ENCODE measurements at regions not wholly inside any gene's neighbourhood (a gene's known extent, or its start where the extent isn't known, plus 50 kb on each side); places are given as distances from the start of the nearest gene placed in this dataset.

- no peak for ATAC-seq
- peaks cover 54 to 59% of the 10 kb centered on the region in 2 donors for H3K4me1 Mint-ChIP-seq
- peaks cover 0 to 2% of the 10 kb centered on the region in 2 donors for H3K9me3 Mint-ChIP-seq
- DNase-seq: no peak
- Histone ChIP-seq H3K27me3 (ENCODE audit: control insufficient read depth, insufficient read depth, low read length) (no peaks in the 10 kb centered on the region), H3K4me1 (ENCODE audit: control insufficient read depth, insufficient read depth, low read length) (peaks cover 17% of the 10 kb centered on the region), H3K36me3 (ENCODE audit: control insufficient read depth, insufficient read depth, low read length) (no peaks in the 10 kb centered on the region), H3K9me3 (ENCODE audit: control insufficient read depth, insufficient read depth, low read length) (no peaks in the 10 kb centered on the region), H3K4me3 (ENCODE audit: low read length) (no peak overlapping the region), H3K27ac (ENCODE audit: low read length) (no peak overlapping the region)
- intact Hi-C loops (cut with micrococcal nuclease): no loop called here
- H3K27me3 Mint-ChIP-seq (ENCODE audit: low read depth in 2 of 2): no peaks in the 10 kb centered on the region
- 86% methylated on average over 2 of the region's 2 CpGs for WGBS (ENCODE audit: insufficient coverage)
- H3K36me3 Mint-ChIP-seq: no peaks in the 10 kb centered on the region
- no peak overlapping the region for H3K4me3 Mint-ChIP-seq
- TF ChIP-seq, protein P1, sequence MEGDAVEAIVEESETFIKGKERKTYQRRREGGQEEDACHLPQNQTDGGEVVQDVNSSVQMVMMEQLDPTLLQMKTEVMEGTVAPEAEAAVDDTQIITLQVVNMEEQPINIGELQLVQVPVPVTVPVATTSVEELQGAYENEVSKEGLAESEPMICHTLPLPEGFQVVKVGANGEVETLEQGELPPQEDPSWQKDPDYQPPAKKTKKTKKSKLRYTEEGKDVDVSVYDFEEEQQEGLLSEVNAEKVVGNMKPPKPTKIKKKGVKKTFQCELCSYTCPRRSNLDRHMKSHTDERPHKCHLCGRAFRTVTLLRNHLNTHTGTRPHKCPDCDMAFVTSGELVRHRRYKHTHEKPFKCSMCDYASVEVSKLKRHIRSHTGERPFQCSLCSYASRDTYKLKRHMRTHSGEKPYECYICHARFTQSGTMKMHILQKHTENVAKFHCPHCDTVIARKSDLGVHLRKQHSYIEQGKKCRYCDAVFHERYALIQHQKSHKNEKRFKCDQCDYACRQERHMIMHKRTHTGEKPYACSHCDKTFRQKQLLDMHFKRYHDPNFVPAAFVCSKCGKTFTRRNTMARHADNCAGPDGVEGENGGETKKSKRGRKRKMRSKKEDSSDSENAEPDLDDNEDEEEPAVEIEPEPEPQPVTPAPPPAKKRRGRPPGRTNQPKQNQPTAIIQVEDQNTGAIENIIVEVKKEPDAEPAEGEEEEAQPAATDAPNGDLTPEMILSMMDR (IDR thresholded peaks at IDR 0.05): no peak
- no peak overlapping the region for H3K27ac Mint-ChIP-seq
Measured at GRCh38 chr3:18730491-18730890, 305.4 kb upstream of the SATB1 start.

- DNase-seq: no peak
- no peak for ATAC-seq
- no peak overlapping the region for H3K4me3 Mint-ChIP-seq
- no peaks in the 10 kb centered on the region for H3K27me3 Mint-ChIP-seq (ENCODE audit: low read depth in 2 of 2)
- Histone ChIP-seq H3K27me3 (ENCODE audit: control insufficient read depth, insufficient read depth, low read length) (no peaks in the 10 kb centered on the region), H3K27ac (ENCODE audit: low read length) (no peak overlapping the region), H3K36me3 (ENCODE audit: control insufficient read depth, insufficient read depth, low read length) (no peaks in the 10 kb centered on the region), H3K4me3 (ENCODE audit: low read length) (no peak overlapping the region), H3K9me3 (ENCODE audit: control insufficient read depth, insufficient read depth, low read length) (no peaks in the 10 kb centered on the region), H3K4me1 (ENCODE audit: control insufficient read depth, insufficient read depth, low read length) (peaks cover 20% of the 10 kb centered on the region)
- TF ChIP-seq, protein P1 (IDR thresholded peaks at IDR 0.05): no peak
- H3K4me1 Mint-ChIP-seq: peaks cover 54 to 66% of the 10 kb centered on the region in 2 donors
- no peak overlapping the region for H3K27ac Mint-ChIP-seq
- intact Hi-C loops (cut with micrococcal nuclease): no loop called here
- H3K9me3 Mint-ChIP-seq: peaks cover 0 to 2% of the 10 kb centered on the region in 2 donors
- WGBS (ENCODE audit: insufficient coverage): 100% methylated on average over 1 of the region's 1 CpG
- no peaks in the 10 kb centered on the region for H3K36me3 Mint-ChIP-seq
Measured at GRCh38 chr3:18729671-18730070, 304.5 kb upstream of the SATB1 start.

- Mint-ChIP-seq H3K4me3 (peak overlapping the region; percentile 88), H3K36me3 (no peaks in the 10 kb centered on the region), H3K27ac (peak overlapping the region; percentile 94 to 97), H3K27me3 (ENCODE audit: low read depth in 2 of 2) (no peaks in the 10 kb centered on the region), H3K4me1 (peaks cover 61 to 68% of the 10 kb centered on the region in 2 donors), H3K9me3 (peaks cover 0 to 2% of the 10 kb centered on the region in 2 donors)
- DNase-seq: peak in 1 of 2 donors; percentile 72
- WGBS (ENCODE audit: insufficient coverage): 18% methylated on average over 4 of the region's 6 CpGs
- Histone ChIP-seq H3K4me1 (ENCODE audit: control insufficient read depth, insufficient read depth, low read length) (peaks cover 33% of the 10 kb centered on the region), H3K36me3 (ENCODE audit: control insufficient read depth, insufficient read depth, low read length) (no peaks in the 10 kb centered on the region), H3K27ac (ENCODE audit: low read length) (peak overlapping the region; percentile 77), H3K4me3 (ENCODE audit: low read length) (peak overlapping the region; percentile 7), H3K9me3 (ENCODE audit: control insufficient read depth, insufficient read depth, low read length) (no peaks in the 10 kb centered on the region), H3K27me3 (ENCODE audit: control insufficient read depth, insufficient read depth, low read length) (no peaks in the 10 kb centered on the region)
- TF ChIP-seq, protein P1 (IDR thresholded peaks at IDR 0.05): no peak
- peak; percentile 75 to 81 (median 80) for ATAC-seq
- intact Hi-C loops (cut with micrococcal nuclease): loop anchor here (1.0 kb wide), 1 partner anchor 15 kb away; no protein-coding TSS in a partner anchor
Measured at GRCh38 chr3:18725668-18726407, 300.7 kb upstream of the SATB1 start.
